ENCODE measurements at regions not wholly inside any gene's neighbourhood (a gene's known extent, or its start where the extent isn't known, plus 50 kb on each side); places are given as distances from the start of the nearest gene placed in this dataset.

DNA sequence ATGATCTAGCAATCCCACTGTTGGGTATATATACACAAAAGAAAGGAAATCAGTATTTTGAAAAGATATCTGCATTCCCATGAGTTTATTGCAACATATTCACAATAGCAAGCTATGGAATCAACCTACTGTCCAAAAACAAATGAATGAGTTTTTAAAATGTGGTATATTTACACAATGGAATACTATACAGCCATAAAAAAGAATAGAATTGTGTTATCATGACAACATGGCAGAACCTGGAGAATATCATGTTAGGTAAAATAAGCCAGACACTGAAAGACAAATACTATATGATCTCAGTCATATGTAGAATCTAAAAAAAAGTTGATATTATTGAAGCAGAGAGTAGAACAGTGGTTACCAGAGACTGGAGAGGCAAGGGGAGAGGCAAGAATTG lies 732.6 kb downstream of the MCTP2 start:
- TF ChIP-seq ETV5 (CRISPR knock-in tag; IDR thresholded peaks at IDR 0.05; ENCODE audit: borderline replicate concordance) (no peak), TBL1XR1 (IDR thresholded peaks at IDR 0.05; ENCODE audit: borderline replicate concordance, low read length, partially characterized antibody) (no peak), ZFP90 (CRISPR knock-in tag; IDR thresholded peaks at IDR 0.05; ENCODE audit: borderline replicate concordance) (no peak), ZNF160 (CRISPR knock-in tag; IDR thresholded peaks at IDR 0.05) (no peak), ZC3H4 (CRISPR knock-in tag; IDR thresholded peaks at IDR 0.05; ENCODE audit: borderline replicate concordance) (no peak), ZNF772 (CRISPR knock-in tag; IDR thresholded peaks at IDR 0.05) (no peak), ZNF274 (CRISPR knock-in tag; IDR thresholded peaks at IDR 0.05) (no peak), HOXA9 (CRISPR knock-in tag; IDR thresholded peaks at IDR 0.05; ENCODE audit: borderline replicate concordance) (no peak), CENPX (CRISPR knock-in tag; IDR thresholded peaks at IDR 0.05) (no peak), ZBTB7A (CRISPR knock-in tag; IDR thresholded peaks at IDR 0.05) (no peak), ZSCAN9 (CRISPR knock-in tag; IDR thresholded peaks at IDR 0.05; ENCODE audit: borderline replicate concordance) (no peak), ZSCAN21 (CRISPR knock-in tag; IDR thresholded peaks at IDR 0.05; ENCODE audit: borderline replicate concordance) (no peak), ELF3 (CRISPR knock-in tag; IDR thresholded peaks at IDR 0.05) (no peak)
- TF ChIP-seq, protein P1, sequence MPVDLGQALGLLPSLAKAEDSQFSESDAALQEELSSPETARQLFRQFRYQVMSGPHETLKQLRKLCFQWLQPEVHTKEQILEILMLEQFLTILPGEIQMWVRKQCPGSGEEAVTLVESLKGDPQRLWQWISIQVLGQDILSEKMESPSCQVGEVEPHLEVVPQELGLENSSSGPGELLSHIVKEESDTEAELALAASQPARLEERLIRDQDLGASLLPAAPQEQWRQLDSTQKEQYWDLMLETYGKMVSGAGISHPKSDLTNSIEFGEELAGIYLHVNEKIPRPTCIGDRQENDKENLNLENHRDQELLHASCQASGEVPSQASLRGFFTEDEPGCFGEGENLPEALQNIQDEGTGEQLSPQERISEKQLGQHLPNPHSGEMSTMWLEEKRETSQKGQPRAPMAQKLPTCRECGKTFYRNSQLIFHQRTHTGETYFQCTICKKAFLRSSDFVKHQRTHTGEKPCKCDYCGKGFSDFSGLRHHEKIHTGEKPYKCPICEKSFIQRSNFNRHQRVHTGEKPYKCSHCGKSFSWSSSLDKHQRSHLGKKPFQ (CRISPR knock-in tag; IDR thresholded peaks at IDR 0.05; ENCODE audit: insufficient replicate concordance) = no peak
- TF ChIP-seq, protein P2, sequence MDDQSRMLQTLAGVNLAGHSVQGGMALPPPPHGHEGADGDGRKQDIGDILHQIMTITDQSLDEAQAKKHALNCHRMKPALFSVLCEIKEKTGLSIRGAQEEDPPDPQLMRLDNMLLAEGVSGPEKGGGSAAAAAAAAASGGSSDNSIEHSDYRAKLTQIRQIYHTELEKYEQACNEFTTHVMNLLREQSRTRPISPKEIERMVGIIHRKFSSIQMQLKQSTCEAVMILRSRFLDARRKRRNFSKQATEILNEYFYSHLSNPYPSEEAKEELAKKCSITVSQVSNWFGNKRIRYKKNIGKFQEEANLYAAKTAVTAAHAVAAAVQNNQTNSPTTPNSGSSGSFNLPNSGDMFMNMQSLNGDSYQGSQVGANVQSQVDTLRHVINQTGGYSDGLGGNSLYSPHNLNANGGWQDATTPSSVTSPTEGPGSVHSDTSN (CRISPR knock-in tag; IDR thresholded peaks at IDR 0.05; ENCODE audit: borderline replicate concordance) = no peak
- TF ChIP-seq, protein P3, sequence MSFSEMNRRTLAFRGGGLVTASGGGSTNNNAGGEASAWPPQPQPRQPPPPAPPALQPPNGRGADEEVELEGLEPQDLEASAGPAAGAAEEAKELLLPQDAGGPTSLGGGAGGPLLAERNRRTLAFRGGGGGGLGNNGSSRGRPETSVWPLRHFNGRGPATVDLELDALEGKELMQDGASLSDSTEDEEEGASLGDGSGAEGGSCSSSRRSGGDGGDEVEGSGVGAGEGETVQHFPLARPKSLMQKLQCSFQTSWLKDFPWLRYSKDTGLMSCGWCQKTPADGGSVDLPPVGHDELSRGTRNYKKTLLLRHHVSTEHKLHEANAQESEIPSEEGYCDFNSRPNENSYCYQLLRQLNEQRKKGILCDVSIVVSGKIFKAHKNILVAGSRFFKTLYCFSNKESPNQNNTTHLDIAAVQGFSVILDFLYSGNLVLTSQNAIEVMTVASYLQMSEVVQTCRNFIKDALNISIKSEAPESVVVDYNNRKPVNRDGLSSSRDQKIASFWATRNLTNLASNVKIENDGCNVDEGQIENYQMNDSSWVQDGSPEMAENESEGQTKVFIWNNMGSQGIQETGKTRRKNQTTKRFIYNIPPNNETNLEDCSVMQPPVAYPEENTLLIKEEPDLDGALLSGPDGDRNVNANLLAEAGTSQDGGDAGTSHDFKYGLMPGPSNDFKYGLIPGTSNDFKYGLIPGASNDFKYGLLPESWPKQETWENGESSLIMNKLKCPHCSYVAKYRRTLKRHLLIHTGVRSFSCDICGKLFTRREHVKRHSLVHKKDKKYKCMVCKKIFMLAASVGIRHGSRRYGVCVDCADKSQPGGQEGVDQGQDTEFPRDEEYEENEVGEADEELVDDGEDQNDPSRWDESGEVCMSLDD (CRISPR knock-in tag; IDR thresholded peaks at IDR 0.05; ENCODE audit: borderline replicate concordance) = no peak
- FAIRE-seq = no peak
- Histone ChIP-seq H3K27me3 (ENCODE audit: control insufficient read depth in 1 of 2, insufficient read depth in 2 of 2, low read length in 2 of 2) (no peaks in the 10 kb centered on the region), H3K79me2 (ENCODE audit: insufficient read depth, low read length) (no peaks in the 10 kb centered on the region), H3K9ac (ENCODE audit: insufficient read depth, low read depth, low read length) (no peak overlapping the region), H3K4me1 (ENCODE audit: insufficient read depth, low read length) (no peaks in the 10 kb centered on the region), H3K4me3 (replicated peaks in 1 of 3; ENCODE audit: insufficient read depth in 1 of 3, low read depth in 2 of 3, low read length in 3 of 3) (no peak overlapping the region), H2AFZ (ENCODE audit: low read length) (no peak overlapping the region), H3K9me3 (ENCODE audit: low read length) (peaks cover 78% of the 10 kb centered on the region), H3K27ac (ENCODE audit: extremely low read length, insufficient read depth, low read length) (no peak overlapping the region), H3K36me3 (replicated peaks in 1 of 2; ENCODE audit: control insufficient read depth in 1 of 2, insufficient read depth in 2 of 2, low read length in 2 of 2) (no peaks in the 10 kb centered on the region), H3K4me2 (ENCODE audit: low read depth, low read length) (no peak overlapping the region), H4K20me1 (ENCODE audit: insufficient read depth, low read length) (no peaks in the 10 kb centered on the region)
- no peak for ATAC-seq
- intact Hi-C loops (cut with micrococcal nuclease; ENCODE audit: unreplicated experiment) (no loop called here), in situ Hi-C loops (cut with HindIII; ENCODE audit: extremely low pct_ligation_motif_present, low pct_unique_long_range_greater_than_20kb) (no loop called here)
- ChIA-PET CTCF (ENCODE audit: low intra/inter-chr PET ratio, low total read pairs) (no interaction called here), POLR2A (no interaction called here)
- no TSS peak for BruUV-seq (replicated peaks)
- DNase-seq (ENCODE audit: low spot score) = no peak
